GM12801 (cell line): ENCODE measurements at regions not wholly inside any gene's neighbourhood (a gene's known extent, or its start where the extent isn't known, plus 50 kb on each side); places are given as distances from the start of the nearest gene placed in this dataset.

Experiments
- CTCF ChIP-seq: IDR thresholded peaks from one replicate; pipeline ENCODE4 v1.5.1; 2011; ENCODE audit warnings: control low read depth; ENCODE audit not compliant: insufficient read length; ENCODE audit errors: extremely low read depth

GRCh38 chr6:111989743-111990142 lies 64.2 kb upstream of the CCN6 start:
- TF ChIP-seq CTCF, result no peak

GRCh38 chr6:111990214-111990613 lies 63.7 kb upstream of the CCN6 start:
- TF ChIP-seq CTCF, result no peak

GRCh38 chr6:111992851-111993250 lies 61.1 kb upstream of the CCN6 start:
- TF ChIP-seq CTCF, result no peak

GRCh38 chr6:111993342-111993741 lies 60.6 kb upstream of the CCN6 start:
- no peak for TF ChIP-seq CTCF

GRCh38 chr6:111994791-111995190 lies 59.1 kb upstream of the CCN6 start:
- no peak for TF ChIP-seq CTCF

GRCh38 chr6:111995404-111995803 lies 58.5 kb upstream of the CCN6 start:
- TF ChIP-seq CTCF, result no peak

GRCh38 chr6:111996144-111996865 lies 57.6 kb upstream of the CCN6 start:
- TF ChIP-seq CTCF, result no peak
